GM19023 (cell line): ENCODE measurements at regions not wholly inside any gene's neighbourhood (a gene's known extent, or its start where the extent isn't known, plus 50 kb on each side); places are given as distances from the start of the nearest gene placed in this dataset.
"Not testable (repeated sequence)": the region's sequence is repeated elsewhere in the genome, so short reads cannot be mapped to it uniquely, and the experiment has no call there.

Experiments
- ATAC-seq: cut with Tn5 transposase; IDR thresholded peaks from one replicate; pipeline ENCODE4 v1.9.1; 2021; ENCODE audit warnings: mild to moderate bottlenecking, moderate library complexity; ENCODE audit not compliant: unreplicated experiment

GRCh38 chrX:150205011-150205410, 158.1 kb upstream of the MAMLD1 start:
- ATAC-seq, result no peak

DNA sequence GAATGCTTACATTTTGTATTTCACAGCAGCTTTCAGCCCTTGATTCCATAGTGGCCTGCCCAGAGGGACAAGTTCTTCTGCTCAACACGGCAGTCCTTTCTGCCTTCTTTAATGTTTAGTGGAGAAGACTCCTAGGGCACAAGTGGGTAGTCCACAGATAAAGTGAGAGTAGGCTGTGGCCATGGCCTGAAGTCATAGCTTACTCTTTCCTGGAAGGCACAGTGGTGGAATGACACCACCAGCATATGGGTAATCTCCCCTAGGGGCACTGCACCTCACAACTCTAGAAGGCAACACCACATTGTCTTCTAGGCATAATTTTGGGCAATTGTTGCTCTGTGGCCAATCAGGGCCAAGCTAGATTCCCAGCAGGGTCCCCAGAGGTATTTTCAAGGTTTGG, 155.4 kb upstream of the MAMLD1 start:
- ATAC-seq, result no peak

- no peak for ATAC-seq
These were observed 151.1 kb upstream of the MAMLD1 start for GRCh38 chrX:150211988-150212387.

- ATAC-seq, result no peak
These were observed 150.2 kb upstream of the MAMLD1 start for GRCh38 chrX:150212672-150213480.

DNA sequence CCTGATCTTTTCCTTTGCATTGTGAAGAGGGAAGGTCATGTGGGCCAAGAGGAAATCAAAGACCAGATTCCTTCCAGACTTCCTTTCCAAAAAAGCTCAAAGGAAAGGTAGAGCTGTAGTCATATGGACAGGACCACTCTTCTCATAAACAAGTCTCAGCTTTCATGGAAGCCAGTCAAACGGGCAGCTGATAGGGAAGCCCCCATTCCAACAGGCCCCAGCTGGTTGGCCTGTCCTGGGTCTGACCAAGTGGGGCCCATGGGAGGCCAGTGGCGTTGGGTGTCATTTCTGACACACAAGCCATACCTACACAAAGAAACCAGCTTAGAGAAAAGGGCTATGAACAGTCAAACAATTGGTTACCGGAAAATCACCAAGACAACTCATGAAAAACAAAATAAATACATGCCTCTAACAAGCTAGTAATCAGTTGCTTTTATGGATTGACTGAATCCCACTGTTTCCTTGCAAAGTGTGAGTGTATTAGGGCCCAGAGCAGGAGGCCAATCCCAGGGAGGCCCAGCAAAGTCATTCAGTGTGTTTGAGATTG, 149.6 kb upstream of the MAMLD1 start:
- ATAC-seq, result no peak

GRCh38 chrX:150216000-150216399, 147.1 kb upstream of the MAMLD1 start:
- ATAC-seq, result not testable (repeated sequence)

DNA sequence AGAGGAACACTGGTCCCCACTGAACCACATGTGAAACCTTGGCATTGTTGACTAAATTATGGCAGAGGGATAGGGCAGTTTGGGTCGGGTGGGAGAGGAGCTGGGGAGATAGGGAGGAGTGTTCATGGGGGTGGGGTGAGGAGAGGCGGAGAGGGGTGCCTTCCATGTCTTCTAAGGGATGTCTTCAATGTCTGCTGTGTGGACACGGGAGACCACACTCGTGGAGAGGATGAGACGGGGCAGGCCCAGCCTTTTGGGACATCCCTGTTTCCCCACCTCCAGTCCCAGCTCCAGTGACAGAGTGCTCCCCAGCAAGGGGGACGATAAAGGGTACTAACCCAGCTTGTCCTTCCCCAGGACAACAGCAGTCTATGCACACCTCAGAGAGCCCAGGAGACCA, 146.4 kb upstream of the MAMLD1 start:
- no peak for ATAC-seq

DNA sequence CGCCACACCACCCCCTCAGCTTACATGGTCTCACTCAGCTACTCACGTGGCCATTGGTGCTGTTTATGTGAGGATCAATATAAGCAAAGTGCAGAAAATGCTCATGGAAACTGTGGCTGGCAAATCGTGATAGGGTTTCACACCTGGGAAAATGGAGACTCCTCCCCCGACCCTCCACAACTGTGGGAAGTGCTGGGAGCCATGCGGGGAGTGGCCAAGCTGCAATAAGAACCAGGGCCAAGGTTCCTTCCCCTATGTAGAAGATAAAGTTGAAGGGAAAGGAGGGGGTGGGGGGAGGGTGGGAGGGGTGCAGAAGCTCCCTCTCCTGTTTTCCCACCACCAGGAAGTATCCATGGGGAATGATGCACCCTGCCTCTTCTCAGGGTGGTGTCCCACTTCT, 145.5 kb upstream of the MAMLD1 start:
- ATAC-seq, result no peak

DNA sequence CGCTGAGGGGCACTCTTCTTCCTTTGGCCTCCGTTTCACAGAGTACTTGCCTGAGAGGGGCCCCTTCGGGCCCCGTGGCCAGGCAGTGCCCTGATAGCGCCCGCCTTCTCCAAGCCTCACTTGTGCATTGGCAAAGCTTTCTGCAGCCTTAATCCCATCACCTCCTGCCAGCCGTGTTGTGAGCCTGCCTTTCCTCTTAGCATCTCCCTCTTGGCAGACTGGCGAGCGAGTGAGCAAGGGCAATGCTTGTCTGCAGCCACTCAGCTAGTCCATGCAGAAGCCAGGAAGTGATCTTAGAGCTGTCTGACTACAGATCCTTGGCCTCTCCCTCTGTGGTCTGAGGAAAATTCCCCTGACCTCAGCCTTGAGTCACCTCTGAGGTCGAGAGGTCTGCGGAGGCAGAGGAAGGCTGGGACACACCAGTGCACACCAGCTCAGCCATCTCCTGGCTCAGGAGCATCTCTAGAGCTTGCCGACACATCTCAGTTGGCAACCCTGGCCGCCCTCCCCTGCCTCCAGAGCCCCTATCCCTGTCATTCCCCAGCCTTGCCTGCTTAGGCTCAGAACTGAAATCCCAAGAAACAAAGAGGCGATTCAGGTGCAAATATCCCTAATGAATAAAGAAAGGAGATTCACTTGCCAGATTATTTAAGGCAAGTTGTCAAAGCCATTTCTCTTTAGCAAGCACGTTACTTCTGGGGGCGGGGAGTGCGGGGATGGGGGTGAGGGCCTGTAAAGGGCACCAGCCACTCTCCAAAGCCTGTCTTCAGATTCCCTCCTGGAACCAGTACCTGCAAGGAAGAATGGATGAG, 143.5 kb upstream of the MAMLD1 start:
- ATAC-seq, result no peak

- ATAC-seq, result no peak
These were observed 139.7 kb upstream of the MAMLD1 start for GRCh38 chrX:150223176-150224015.

GRCh38 chrX:150224676-150225075, 138.4 kb upstream of the MAMLD1 start:
- ATAC-seq, result no peak

GRCh38 chrX:150225266-150225665, 137.9 kb upstream of the MAMLD1 start:
- no peak for ATAC-seq

DNA sequence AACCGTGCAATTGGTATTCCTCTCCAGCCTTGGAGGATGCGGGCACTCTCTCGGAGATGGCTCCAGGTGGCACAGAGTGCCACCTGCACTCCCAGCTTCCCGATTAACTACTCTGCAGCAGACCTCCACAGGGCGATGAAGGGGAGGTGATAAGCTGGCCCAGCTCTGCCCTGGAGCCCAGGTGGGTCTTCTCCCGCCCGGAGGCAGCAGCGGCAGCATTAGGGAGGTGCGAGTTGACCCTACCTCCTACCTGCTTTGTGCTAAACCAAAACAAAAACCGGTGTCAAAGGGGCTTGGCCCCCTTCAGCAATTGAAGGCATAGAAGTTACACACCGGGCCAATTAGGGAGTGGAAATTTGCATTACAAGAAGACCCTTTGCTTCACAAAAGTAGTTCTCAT, 137.4 kb upstream of the MAMLD1 start:
- no peak for ATAC-seq

DNA sequence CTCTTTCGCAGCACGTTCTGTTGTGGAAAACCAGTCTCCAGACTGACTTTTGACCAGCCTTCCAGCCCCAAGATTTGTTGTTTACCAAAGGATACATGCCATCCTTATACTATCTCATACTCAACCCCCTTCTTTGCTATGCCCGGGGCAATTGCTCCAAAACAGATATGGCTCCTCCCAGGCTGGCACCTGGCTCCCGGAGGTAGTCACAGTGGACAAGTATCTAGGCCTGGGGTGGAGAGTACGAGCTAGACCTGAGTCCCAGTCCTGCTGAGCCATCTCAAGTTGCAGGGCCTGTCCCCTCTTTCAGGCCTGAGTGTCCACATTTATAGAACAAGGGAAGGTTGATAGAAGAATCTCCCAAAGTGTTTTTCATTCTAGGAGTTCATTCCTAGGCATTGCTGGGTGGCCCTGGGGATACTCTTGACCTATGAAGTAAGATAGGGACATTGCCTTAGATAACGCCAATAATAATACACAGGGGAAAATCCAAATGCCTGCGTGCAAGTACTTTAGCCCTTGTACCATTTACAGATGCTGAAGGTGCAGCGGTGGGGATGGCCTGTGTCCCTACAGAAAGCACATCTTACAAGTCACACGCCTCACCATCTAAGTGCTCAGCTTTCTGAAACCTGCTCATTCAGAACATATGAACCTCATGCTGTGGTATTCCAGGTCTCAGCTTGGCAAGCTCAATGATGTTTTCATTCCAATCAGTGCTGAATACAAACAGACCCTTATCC, 136.7 kb upstream of the MAMLD1 start:
- ATAC-seq, result no peak

DNA sequence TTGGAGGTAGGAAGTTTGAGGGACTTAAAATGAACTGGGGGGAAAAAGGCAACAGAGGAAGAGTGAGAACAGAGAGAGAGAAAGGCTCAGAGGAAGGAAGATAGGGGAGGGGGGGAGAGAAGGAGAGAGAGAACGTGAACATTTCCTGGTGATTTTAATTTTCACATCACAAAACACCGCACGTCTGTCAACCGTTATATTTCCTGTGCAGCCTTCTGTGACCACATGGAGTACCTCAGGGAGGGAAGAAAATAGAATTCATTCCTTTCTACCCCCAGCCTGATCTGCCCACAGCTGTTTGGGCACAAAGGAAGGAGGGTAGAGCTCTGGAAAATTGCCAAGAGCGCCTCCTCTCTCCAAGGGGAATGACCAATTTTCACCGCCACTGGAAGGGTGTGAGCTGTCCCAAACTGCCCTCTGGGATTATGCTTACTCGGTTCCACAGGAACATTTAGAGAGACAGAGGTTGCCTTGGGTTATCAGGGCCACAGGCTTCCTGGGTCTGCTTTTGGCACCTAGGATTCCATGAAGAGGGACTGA, 135.7 kb upstream of the MAMLD1 start:
- no peak for ATAC-seq

DNA sequence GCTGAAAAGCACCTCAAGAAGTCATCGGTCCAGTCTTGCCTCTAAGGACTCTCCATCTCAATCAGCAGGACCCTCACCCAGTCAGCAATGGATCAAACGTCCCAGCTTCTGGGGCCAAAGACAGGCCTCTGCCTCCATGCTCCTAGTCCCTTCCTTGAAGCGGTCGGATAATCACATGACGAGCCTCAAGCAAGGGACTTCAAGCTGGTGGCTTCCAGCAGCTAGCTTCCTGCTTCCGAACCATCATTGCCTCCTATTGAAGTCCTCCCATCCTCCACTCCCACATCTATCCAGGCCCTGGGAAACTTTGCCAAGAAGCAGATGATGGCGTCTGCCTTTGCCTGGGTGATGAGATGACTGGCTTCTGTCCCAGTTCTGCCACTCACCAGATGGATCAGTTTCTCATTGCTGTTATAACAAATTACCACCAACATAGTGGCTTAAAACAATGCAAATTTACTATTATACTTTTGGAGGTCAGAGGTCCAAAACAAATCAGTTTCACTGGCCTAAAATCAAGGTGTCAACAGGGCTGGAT, 135.2 kb upstream of the MAMLD1 start:
- no peak for ATAC-seq

GRCh38 chrX:150228431-150228830, 134.7 kb upstream of the MAMLD1 start:
- no peak for ATAC-seq

DNA sequence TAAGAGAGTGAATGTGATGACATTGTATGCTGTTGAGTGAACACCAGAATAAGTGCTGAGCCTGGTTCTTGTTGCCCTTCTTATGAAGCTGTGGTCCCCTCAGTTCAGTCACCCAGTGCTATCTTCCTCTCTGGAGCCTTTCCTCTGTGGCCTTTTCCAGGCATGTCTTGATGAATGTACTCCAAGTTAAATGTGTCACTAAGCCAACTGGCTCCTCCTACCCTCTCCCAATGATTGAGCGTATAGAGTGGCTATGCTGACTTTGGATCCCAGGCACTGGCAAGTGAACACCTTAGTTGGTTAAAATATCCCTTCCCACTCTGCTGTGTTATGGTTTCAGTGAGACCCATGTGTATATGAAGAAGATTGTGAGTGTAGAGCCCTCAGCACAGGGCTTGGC, 134.1 kb upstream of the MAMLD1 start:
- ATAC-seq, result no peak

- ATAC-seq, result no peak
These were observed 133.6 kb upstream of the MAMLD1 start for GRCh38 chrX:150229481-150229880.

DNA sequence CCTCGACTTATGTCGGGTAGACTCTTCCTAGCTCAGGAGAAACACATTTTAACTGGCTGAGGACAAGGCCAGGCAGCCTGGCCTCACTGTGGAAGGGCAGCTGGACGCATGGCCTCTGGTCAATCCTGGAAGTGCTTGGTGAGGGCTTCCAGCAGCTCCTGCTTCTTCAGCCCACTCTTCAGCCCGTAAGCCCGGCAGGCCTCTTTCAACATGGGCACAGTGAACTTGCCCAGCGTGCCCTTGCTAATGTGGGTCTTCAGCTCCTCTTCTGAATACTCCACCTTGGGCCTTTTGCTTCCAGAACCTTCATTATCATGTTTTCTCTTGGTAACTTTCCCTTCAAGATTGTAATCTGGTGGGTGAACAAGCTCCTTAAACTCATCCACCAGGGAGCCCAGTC, 132.2 kb upstream of the MAMLD1 start:
- ATAC-seq, result not testable (repeated sequence)
